ENCODE measurements at regions not wholly inside any gene's neighbourhood (a gene's known extent, or its start where the extent isn't known, plus 50 kb on each side); places are given as distances from the start of the nearest gene placed in this dataset.

- 92% methylated on average over 4 of the region's 4 CpGs for WGBS, 2 donors
- Histone ChIP-seq H3K9ac (ENCODE audit: insufficient read depth in 1 of 2, low read length in 2 of 2) (no peak overlapping the region), H3K27me3 (ENCODE audit: control insufficient read depth in 3 of 3, insufficient read depth in 3 of 3, low read length in 2 of 3) (no peaks in the 10 kb centered on the region), H3K4me3 (no peak overlapping the region), H3K27ac (ENCODE audit: low read depth in 1 of 2, low read length in 1 of 2) (no peak overlapping the region), H3K36me3 (ENCODE audit: control insufficient read depth in 4 of 4, insufficient read depth in 4 of 4, low read length in 4 of 4) (no peaks in the 10 kb centered on the region), H3K9me3 (ENCODE audit: control insufficient read depth in 4 of 4, insufficient read depth in 3 of 4, low read length in 3 of 4) (no peaks in the 10 kb centered on the region), H3K4me1 (ENCODE audit: control insufficient read depth in 5 of 5, insufficient read depth in 5 of 5, low read length in 5 of 5) (peaks cover 0 to 3% (median 0%) of the 10 kb centered on the region in 5 donors)
- DNase-seq (no peak), ATAC-seq (ENCODE audit: insufficient read depth, low FRiP score) (no peak)
- no peak for TF ChIP-seq CTCF (IDR thresholded peaks at IDR 0.05; ENCODE audit: control extremely low read depth, extremely low read depth)
These were observed 155.9 kb upstream of the PHYHIPL start for GRCh38 chr10:59020502-59020901.

- Histone ChIP-seq H3K4me1 (ENCODE audit: control insufficient read depth in 5 of 5, insufficient read depth in 5 of 5, low read length in 5 of 5) (no peaks in the 10 kb centered on the region), H3K9ac (ENCODE audit: insufficient read depth in 1 of 2, low read length in 2 of 2) (no peak overlapping the region), H3K4me3 (no peak overlapping the region), H3K27ac (ENCODE audit: low read depth in 1 of 2, low read length in 1 of 2) (no peak overlapping the region), H3K36me3 (ENCODE audit: control insufficient read depth in 4 of 4, insufficient read depth in 4 of 4, low read length in 4 of 4) (no peaks in the 10 kb centered on the region), H3K27me3 (ENCODE audit: control insufficient read depth in 3 of 3, insufficient read depth in 3 of 3, low read length in 2 of 3) (no peaks in the 10 kb centered on the region), H3K9me3 (ENCODE audit: control insufficient read depth in 4 of 4, insufficient read depth in 3 of 4, low read length in 3 of 4) (no peaks in the 10 kb centered on the region)
- whole genome bisulfite sequencing, 2 donors, result 89 to 92% methylated on average over 23 of the region's 23 CpGs
- ATAC-seq (ENCODE audit: insufficient read depth, low FRiP score) (no peak), DNase-seq (no peak)
- TF ChIP-seq CTCF (IDR thresholded peaks at IDR 0.05; ENCODE audit: control extremely low read depth, extremely low read depth), result no peak
These were observed 150.3 kb upstream of the PHYHIPL start for GRCh38 chr10:59025981-59026765.

DNA sequence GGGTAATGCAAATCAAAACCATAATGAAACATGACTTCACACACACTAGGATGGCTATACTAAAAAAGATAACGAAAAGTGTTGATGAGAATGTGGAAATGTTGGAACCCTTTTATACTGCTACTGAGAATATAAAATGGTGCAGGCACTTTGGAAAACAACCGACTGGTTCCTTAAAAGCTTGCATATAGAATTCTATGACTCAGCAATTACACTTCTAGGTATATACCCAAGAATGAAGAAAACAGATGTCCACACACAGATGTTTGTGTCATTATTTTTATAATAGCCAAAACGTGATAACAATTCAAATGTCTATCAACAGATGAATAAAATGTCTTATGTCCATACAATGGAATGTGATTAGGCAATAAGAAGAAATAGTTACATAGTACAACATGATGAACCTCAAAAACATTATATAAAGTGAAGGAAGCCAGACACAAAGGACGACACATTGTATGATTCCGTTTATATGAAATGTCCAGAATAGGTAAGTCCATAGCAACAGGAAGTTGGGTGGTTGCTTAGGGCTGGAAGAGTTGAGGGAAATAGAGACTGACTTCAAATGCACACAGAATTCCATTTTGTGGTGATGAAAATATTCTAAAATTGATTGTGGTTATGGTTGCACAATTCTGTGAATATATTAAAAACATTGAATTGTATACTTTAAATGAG, 148.3 kb upstream of the PHYHIPL start:
- Histone ChIP-seq H3K9me3 (ENCODE audit: control insufficient read depth in 4 of 4, insufficient read depth in 3 of 4, low read length in 3 of 4) (peaks cover 0 to 1% (median 0%) of the 10 kb centered on the region in 4 donors), H3K27ac (ENCODE audit: low read depth in 1 of 2, low read length in 1 of 2) (no peak overlapping the region), H3K36me3 (ENCODE audit: control insufficient read depth in 4 of 4, insufficient read depth in 4 of 4, low read length in 4 of 4) (no peaks in the 10 kb centered on the region), H3K4me3 (no peak overlapping the region), H3K9ac (ENCODE audit: insufficient read depth in 1 of 2, low read length in 2 of 2) (no peak overlapping the region), H3K27me3 (ENCODE audit: control insufficient read depth in 3 of 3, insufficient read depth in 3 of 3, low read length in 2 of 3) (no peaks in the 10 kb centered on the region), H3K4me1 (ENCODE audit: control insufficient read depth in 5 of 5, insufficient read depth in 5 of 5, low read length in 5 of 5) (no peaks in the 10 kb centered on the region)
- ATAC-seq (ENCODE audit: insufficient read depth, low FRiP score), result no peak
- WGBS, 2 donors, result 80 to 84% methylated on average over 5 of the region's 5 CpGs
- TF ChIP-seq CTCF (IDR thresholded peaks at IDR 0.05; ENCODE audit: control extremely low read depth, extremely low read depth), result no peak
- no peak for DNase-seq

Measured in lung (tissue), 11 donors.